H1 (cell line): ENCODE measurements at regions not wholly inside any gene's neighbourhood (a gene's known extent, or its start where the extent isn't known, plus 50 kb on each side); places are given as distances from the start of the nearest gene placed in this dataset.

Source experiments
- EZH2 ChIP-seq: fragments of 200-600 bp; sonication (generic); IDR thresholded peaks from 2 replicates; pipeline ENCODE4 v1.7.1; 2012; ENCODE audit warnings: low read depth, mild to moderate bottlenecking, moderate library complexity, low read length, inconsistent platforms; ENCODE audit not compliant: severe bottlenecking
- RAD21 ChIP-seq, 2 experiments: IDR thresholded peaks in 1 of 2; conservative IDR thresholded peaks in 1 of 2; 2 replicates each; pipeline ENCODE4 v1.6.1; 2011; ENCODE audit warnings: low read depth in 2 of 2, low read length in 2 of 2, improper control_type of control experiment in 1 of 2, inconsistent platforms in 1 of 2, mild to moderate bottlenecking in 1 of 2, moderate library complexity in 1 of 2
- YY1 ChIP-seq: IDR thresholded peaks from 2 replicates; pipeline ENCODE4 v1.6.1; 2011; ENCODE audit warnings: low read depth, mild to moderate bottlenecking, low read length

DNA sequence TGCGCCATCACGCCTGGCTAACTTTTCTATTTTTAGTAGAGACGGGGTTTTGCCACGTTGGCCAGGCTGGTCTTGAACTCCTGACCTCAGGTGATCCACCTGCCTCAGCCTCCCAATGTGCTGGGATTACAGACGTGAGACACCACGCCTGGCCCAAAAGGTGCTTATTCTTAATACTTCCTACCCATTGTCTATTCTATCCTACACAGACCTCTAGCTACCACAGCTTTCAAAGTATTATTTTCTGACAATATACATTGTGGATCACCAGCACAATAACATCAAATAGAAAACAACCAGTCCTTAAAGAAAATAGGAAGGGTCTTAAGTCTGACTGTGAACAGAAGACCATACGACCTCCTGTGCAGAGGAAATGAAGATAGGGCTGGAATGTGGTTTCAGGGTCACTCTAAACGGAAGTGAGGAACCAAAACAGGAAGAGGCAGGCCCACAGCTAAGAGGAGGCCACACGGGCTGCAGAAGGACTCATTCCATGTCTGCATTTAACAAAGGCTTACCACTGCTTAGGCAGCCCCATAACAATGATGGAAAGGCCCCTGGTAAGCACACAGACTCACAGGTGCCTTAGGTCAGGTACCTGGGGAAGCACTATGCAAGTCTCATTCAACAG lies 115.2 kb downstream of the ZFAND4 start:
- no peak; a peak in 1 of 4 replicates for TF ChIP-seq RAD21 (IDR thresholded peaks at IDR 0.05 in 1 of 2, conservative IDR thresholded peaks at IDR 0.05 in 1 of 2; ENCODE audit: low read depth in 2 of 2, low read length in 2 of 2)
- no peak for TF ChIP-seq EZH2
- TF ChIP-seq YY1 = no peak
